Superior temporal gyrus (tissue), 1 donor: ENCODE measurements at regions not wholly inside any gene's neighbourhood (a gene's known extent, or its start where the extent isn't known, plus 50 kb on each side); places are given as distances from the start of the nearest gene placed in this dataset.

Source experiments
- DNase-seq: peaks from one replicate; pipeline ENCODE4 v3.0.0-alpha.2; 2016; ENCODE audit errors: extremely low spot score

- no peak for DNase-seq
Observed at GRCh38 chr3:178437236-178437635, 99.0 kb upstream of the KCNMB2 start.

- DNase-seq = no peak
Observed at GRCh38 chr3:178439504-178439903, 96.7 kb upstream of the KCNMB2 start.

- no peak for DNase-seq
Observed at GRCh38 chr3:178440043-178440442, 96.2 kb upstream of the KCNMB2 start.

GRCh38 chr3:178443634-178444033 is 92.6 kb upstream of the KCNMB2 start:
- DNase-seq = no peak

GRCh38 chr3:178445139-178445538 is 91.1 kb upstream of the KCNMB2 start:
- DNase-seq = no peak

- DNase-seq = no peak
Observed at GRCh38 chr3:178446059-178446458, 90.2 kb upstream of the KCNMB2 start.

- DNase-seq = no peak
Observed at GRCh38 chr3:178450476-178450875, 85.8 kb upstream of the KCNMB2 start.

GRCh38 chr3:178451799-178452198 is 84.4 kb upstream of the KCNMB2 start:
- DNase-seq = no peak

- DNase-seq = no peak
Observed at GRCh38 chr3:178454726-178455125, 81.5 kb upstream of the KCNMB2 start.

GRCh38 chr3:178455226-178455625 is 81.0 kb upstream of the KCNMB2 start:
- no peak for DNase-seq

- no peak for DNase-seq
Observed at GRCh38 chr3:178455946-178456345, 80.3 kb upstream of the KCNMB2 start.

- peak; percentile 24 for DNase-seq
Observed at GRCh38 chr3:178456621-178457285, 79.5 kb upstream of the KCNMB2 start.

GRCh38 chr3:178457511-178457910 is 78.7 kb upstream of the KCNMB2 start:
- DNase-seq = no peak

- no peak for DNase-seq
Observed at GRCh38 chr3:178458313-178459037, 77.8 kb upstream of the KCNMB2 start.

GRCh38 chr3:178459038-178459410 is 77.2 kb upstream of the KCNMB2 start:
- DNase-seq = no peak

GRCh38 chr3:178465260-178466180 is 70.7 kb upstream of the KCNMB2 start:
- DNase-seq = no peak

GRCh38 chr3:178472941-178473340 is 63.3 kb upstream of the KCNMB2 start:
- no peak for DNase-seq

- no peak for DNase-seq
Observed at GRCh38 chr3:178474526-178474925, 61.7 kb upstream of the KCNMB2 start.

GRCh38 chr3:178475062-178475461 is 61.2 kb upstream of the KCNMB2 start:
- no peak for DNase-seq

GRCh38 chr3:178476886-178477285 is 59.4 kb upstream of the KCNMB2 start:
- DNase-seq = no peak

- DNase-seq = no peak
Observed at GRCh38 chr3:178479446-178479845, 56.8 kb upstream of the KCNMB2 start.

GRCh38 chr3:178479860-178480259 is 56.4 kb upstream of the KCNMB2 start:
- DNase-seq = no peak
